ENCODE measurements at regions not wholly inside any gene's neighbourhood (a gene's known extent, or its start where the extent isn't known, plus 50 kb on each side); places are given as distances from the start of the nearest gene placed in this dataset.

DNA sequence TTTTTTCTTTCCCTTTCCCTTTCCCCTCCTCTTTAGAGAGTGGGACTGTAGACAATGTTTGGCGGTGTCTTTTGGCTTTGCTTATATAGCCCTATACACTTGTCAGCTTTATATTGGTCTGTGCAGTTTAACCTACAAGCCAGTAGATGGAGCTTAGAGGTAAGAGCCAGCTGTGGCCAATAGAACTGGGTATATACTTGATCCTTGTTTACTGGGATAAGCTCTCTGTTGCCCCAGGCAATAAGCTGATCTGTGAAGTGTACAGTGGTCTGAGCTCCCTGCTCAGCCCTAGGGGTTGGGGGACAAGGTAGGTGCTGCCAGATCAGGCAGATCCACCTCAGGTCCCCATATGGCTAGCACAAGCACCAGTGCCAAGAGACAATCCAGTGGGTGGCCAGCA, 434.1 kb downstream of the NOVA1 start:
- Histone ChIP-seq H3K4me3 (no peak overlapping the region), H3K4me1 (no peaks in the 10 kb centered on the region), H3K27ac (no peak overlapping the region), H3K4me2 (no peak overlapping the region), H3K9me3 (no peaks in the 10 kb centered on the region)
- ATAC-seq (peak in 1 of 2 experiments; percentile 70; a peak in 3 of 6 replicates), DNase-seq (ENCODE audit: low read depth in 1 of 2, low spot score in 1 of 2) (peak in 1 of 2 experiments; percentile 28), FAIRE-seq (no peak)
- ChIA-PET CTCF (interaction anchor here (1.1 to 1.6 kb wide), 4 partner anchors 11 to 92 kb away, joined by 3 to 5 read pairs (median 4); no protein-coding TSS in a partner anchor), POLR2A (no interaction called here)
- WGBS (ENCODE audit: missing lambda C conversion rate) = 85% methylated on average over 1 of the region's 1 CpG
- TF ChIP-seq RAD21 (conservative IDR thresholded peaks at IDR 0.05 in 1 of 2, IDR thresholded peaks at IDR 0.05 in 1 of 2) (peak; percentile 14 to 23; a peak in 1 of 5 replicates), MAZ (IDR thresholded peaks at IDR 0.05; ENCODE audit: borderline replicate concordance, low read depth, low read length) (no peak), NPAS2 (CRISPR knock-in tag; IDR thresholded peaks at IDR 0.05; ENCODE audit: borderline replicate concordance) (no peak), RARB (CRISPR knock-in tag; IDR thresholded peaks at IDR 0.05) (no peak), GATA3 (IDR thresholded peaks at IDR 0.05; ENCODE audit: borderline replicate concordance) (no peak), SMC3 (IDR thresholded peaks at IDR 0.05) (0 out of 3 replicates have a peak, but pooled peaks have one; percentile 21), MAFK (IDR thresholded peaks at IDR 0.05; ENCODE audit: partially characterized antibody) (no peak)
- TF ChIP-seq, protein P1, sequence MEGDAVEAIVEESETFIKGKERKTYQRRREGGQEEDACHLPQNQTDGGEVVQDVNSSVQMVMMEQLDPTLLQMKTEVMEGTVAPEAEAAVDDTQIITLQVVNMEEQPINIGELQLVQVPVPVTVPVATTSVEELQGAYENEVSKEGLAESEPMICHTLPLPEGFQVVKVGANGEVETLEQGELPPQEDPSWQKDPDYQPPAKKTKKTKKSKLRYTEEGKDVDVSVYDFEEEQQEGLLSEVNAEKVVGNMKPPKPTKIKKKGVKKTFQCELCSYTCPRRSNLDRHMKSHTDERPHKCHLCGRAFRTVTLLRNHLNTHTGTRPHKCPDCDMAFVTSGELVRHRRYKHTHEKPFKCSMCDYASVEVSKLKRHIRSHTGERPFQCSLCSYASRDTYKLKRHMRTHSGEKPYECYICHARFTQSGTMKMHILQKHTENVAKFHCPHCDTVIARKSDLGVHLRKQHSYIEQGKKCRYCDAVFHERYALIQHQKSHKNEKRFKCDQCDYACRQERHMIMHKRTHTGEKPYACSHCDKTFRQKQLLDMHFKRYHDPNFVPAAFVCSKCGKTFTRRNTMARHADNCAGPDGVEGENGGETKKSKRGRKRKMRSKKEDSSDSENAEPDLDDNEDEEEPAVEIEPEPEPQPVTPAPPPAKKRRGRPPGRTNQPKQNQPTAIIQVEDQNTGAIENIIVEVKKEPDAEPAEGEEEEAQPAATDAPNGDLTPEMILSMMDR (IDR thresholded peaks at IDR 0.05) = no peak; the same call in 2 of the 3 replicates

DNA sequence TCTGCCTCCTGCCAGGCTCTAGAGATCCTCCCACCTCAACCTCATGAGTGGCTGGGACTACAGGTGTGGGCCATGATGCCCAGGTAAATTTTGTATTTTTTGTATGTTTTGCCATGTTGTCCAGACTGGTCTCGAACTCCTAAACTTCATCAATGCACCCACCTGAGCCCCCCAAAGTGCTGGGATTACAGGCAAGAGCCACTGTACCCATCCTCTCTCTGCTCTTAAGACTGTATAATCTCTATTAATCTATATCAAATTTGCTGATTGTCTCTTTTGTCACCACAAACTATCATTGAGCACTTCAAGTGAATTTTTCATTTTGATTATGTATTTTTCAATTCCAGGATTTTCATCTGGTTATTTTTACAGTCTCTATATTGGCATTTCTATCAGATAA, 440.3 kb downstream of the NOVA1 start:
- no peak overlapping the region for H3K4me3 ChIP-seq
- no peak for TF ChIP-seq FOSB (CRISPR knock-in tag; IDR thresholded peaks at IDR 0.05)
- no peak for TF ChIP-seq MYC (IDR thresholded peaks at IDR 0.05; ENCODE audit: borderline replicate concordance, low read length)
- TF ChIP-seq, protein P2, sequence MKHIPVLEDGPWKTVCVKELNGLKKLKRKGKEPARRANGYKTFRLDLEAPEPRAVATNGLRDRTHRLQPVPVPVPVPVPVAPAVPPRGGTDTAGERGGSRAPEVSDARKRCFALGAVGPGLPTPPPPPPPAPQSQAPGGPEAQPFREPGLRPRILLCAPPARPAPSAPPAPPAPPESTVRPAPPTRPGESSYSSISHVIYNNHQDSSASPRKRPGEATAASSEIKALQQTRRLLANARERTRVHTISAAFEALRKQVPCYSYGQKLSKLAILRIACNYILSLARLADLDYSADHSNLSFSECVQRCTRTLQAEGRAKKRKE (CRISPR knock-in tag; IDR thresholded peaks at IDR 0.05; ENCODE audit: low read depth) = no peak
- no peak for TF ChIP-seq MAZ (IDR thresholded peaks at IDR 0.05; ENCODE audit: borderline replicate concordance, low read depth, low read length)
- TF ChIP-seq CBX8 (IDR thresholded peaks at IDR 0.05) = no peak
- no peak for TF ChIP-seq GATA3 (IDR thresholded peaks at IDR 0.05; ENCODE audit: borderline replicate concordance)
- no peak for TF ChIP-seq JUNB (IDR thresholded peaks at IDR 0.05)
- TF ChIP-seq, protein P3, sequence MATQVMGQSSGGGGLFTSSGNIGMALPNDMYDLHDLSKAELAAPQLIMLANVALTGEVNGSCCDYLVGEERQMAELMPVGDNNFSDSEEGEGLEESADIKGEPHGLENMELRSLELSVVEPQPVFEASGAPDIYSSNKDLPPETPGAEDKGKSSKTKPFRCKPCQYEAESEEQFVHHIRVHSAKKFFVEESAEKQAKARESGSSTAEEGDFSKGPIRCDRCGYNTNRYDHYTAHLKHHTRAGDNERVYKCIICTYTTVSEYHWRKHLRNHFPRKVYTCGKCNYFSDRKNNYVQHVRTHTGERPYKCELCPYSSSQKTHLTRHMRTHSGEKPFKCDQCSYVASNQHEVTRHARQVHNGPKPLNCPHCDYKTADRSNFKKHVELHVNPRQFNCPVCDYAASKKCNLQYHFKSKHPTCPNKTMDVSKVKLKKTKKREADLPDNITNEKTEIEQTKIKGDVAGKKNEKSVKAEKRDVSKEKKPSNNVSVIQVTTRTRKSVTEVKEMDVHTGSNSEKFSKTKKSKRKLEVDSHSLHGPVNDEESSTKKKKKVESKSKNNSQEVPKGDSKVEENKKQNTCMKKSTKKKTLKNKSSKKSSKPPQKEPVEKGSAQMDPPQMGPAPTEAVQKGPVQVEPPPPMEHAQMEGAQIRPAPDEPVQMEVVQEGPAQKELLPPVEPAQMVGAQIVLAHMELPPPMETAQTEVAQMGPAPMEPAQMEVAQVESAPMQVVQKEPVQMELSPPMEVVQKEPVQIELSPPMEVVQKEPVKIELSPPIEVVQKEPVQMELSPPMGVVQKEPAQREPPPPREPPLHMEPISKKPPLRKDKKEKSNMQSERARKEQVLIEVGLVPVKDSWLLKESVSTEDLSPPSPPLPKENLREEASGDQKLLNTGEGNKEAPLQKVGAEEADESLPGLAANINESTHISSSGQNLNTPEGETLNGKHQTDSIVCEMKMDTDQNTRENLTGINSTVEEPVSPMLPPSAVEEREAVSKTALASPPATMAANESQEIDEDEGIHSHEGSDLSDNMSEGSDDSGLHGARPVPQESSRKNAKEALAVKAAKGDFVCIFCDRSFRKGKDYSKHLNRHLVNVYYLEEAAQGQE (IDR thresholded peaks at IDR 0.05) = no peak
- no peak for TF ChIP-seq POLR2AphosphoS2 (conservative IDR thresholded peaks at IDR 0.05; ENCODE audit: low read length)
- TF ChIP-seq, protein P4, sequence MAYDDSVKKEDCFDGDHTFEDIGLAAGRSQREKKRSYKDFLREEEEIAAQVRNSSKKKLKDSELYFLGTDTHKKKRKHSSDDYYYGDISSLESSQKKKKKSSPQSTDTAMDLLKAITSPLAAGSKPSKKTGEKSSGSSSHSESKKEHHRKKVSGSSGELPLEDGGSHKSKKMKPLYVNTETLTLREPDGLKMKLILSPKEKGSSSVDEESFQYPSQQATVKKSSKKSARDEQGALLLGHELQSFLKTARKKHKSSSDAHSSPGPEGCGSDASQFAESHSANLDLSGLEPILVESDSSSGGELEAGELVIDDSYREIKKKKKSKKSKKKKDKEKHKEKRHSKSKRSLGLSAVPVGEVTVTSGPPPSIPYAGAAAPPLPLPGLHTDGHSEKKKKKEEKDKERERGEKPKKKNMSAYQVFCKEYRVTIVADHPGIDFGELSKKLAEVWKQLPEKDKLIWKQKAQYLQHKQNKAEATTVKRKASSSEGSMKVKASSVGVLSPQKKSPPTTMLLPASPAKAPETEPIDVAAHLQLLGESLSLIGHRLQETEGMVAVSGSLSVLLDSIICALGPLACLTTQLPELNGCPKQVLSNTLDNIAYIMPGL (CRISPR knock-in tag; IDR thresholded peaks at IDR 0.05; ENCODE audit: borderline replicate concordance) = no peak
- no peak for TF ChIP-seq HDAC2 (IDR thresholded peaks at IDR 0.05)
- TF ChIP-seq NR3C1 (IDR thresholded peaks at IDR 0.05) = no peak
- POLR2A ChIA-PET = no interaction called here
- 0% methylated on average over 1 of the region's 1 CpG for WGBS (ENCODE audit: missing lambda C conversion rate)
- no peak overlapping the region for H3K4me2 ChIP-seq
- no peak for ATAC-seq
- no peaks in the 10 kb centered on the region for H3K4me1 ChIP-seq
- H3K9me3 ChIP-seq = no peaks in the 10 kb centered on the region
- CTCF ChIA-PET = no interaction called here
- no peak for DNase-seq (ENCODE audit: low read depth in 1 of 2, low spot score in 1 of 2)
- FAIRE-seq = no peak
- H3K27ac ChIP-seq = no peak overlapping the region

Data from A549 (cell line).